HepG2 (cell line): ENCODE measurements at regions not wholly inside any gene's neighbourhood (a gene's known extent, or its start where the extent isn't known, plus 50 kb on each side); places are given as distances from the start of the nearest gene placed in this dataset.

Experiments
- ATAC-seq: fragments of 200-7000 bp; cut with Tn5 transposase; 3 replicates; pipeline ENCODE4 v1.9.1; 2020; ENCODE audit warnings: mild to moderate bottlenecking, moderate library complexity
- BruUV-seq: library from RNA; stranded (reverse); fragments of 400-500 nt; replicated peaks from 2 replicates; lab custom pipeline; 2021; lab: Mats Ljungman, UMichigan
- CTCF ChIA-PET: fragments of 300-600 bp; formaldehyde crosslinking; extraction: SDS; loops from one replicate; lab custom pipeline; 2021; ENCODE audit warnings: low total read pairs, inconsistent platforms, low intra/inter-chr PET ratio; lab: Yijun Ruan, JAX
- POLR2A ChIA-PET: fragments of 350-600 bp; sonication (Branson Sonifier 250); formaldehyde crosslinking; loops from one replicate; lab custom pipeline; 2020; ENCODE audit warnings: antibody characterized with exemption, inconsistent platforms; lab: Yijun Ruan, JAX
- DNase-seq: peaks from one replicate; pipeline ENCODE4 v3.0.0-alpha.2; 2015; ENCODE audit warnings: low spot score
- FAIRE-seq: peaks from 3 replicates; lab custom pipeline; 2011; peaks lifted over from hg19 to GRCh38; lab: Jason Lieb, UNC
- H2AFZ ChIP-seq: one replicate; pipeline ENCODE4 v1.6.1; 2011; ENCODE audit warnings: low read length, inconsistent platforms
- H3K27ac ChIP-seq: fragments of 300-600 bp; 3 replicates; pipeline ENCODE4 v1.8.0; 2011; ENCODE audit warnings: mixed run types, mild to moderate bottlenecking, mixed read lengths, low read length, inconsistent platforms; ENCODE audit not compliant: insufficient read depth; ENCODE audit errors: extremely low read length
- H3K27me3 ChIP-seq, 2 experiments: fragments of 200-600 bp in 1 of 2; 2 replicates in 1 of 2; 3 replicates in 1 of 2; pipeline versions ENCODE4 v1.6.0 to v1.8.0; 2011; ENCODE audit warnings: low read length in 2 of 2, mild to moderate bottlenecking in 2 of 2, moderate library complexity in 2 of 2, inconsistent platforms in 1 of 2; ENCODE audit not compliant: insufficient read depth in 2 of 2, control insufficient read depth in 1 of 2
- H3K36me3 ChIP-seq, 2 experiments: fragments of 200-600 bp in 1 of 2; replicated peaks in 1 of 2; 2 replicates in 1 of 2; 3 replicates in 1 of 2; pipeline versions ENCODE4 v1.5.1 to v1.8.0; 2011; ENCODE audit warnings: low read length in 2 of 2, inconsistent platforms in 1 of 2; ENCODE audit not compliant: insufficient read depth in 2 of 2, control insufficient read depth in 1 of 2
- H3K4me1 ChIP-seq: 2 replicates; pipeline ENCODE4 v1.5.1; 2012; ENCODE audit warnings: low read length, inconsistent platforms; ENCODE audit not compliant: insufficient read depth
- H3K4me2 ChIP-seq: 2 replicates; pipeline ENCODE4 v1.6.0; 2011; ENCODE audit warnings: low read depth, low read length, inconsistent platforms
- H3K4me3 ChIP-seq, 3 experiments: fragments of 200-600 bp in 1 of 3; sonication (generic), shearing (Covaris generic) in 1 of 3; replicated peaks in 1 of 3; 2 replicates each; pipeline ENCODE4 v1.5.1; 2011 to 2016; ENCODE audit warnings: low read length in 3 of 3, inconsistent platforms in 2 of 3, low read depth in 2 of 3, mild to moderate bottlenecking in 2 of 3, control low read depth in 1 of 3, mixed read lengths in 1 of 3; ENCODE audit not compliant: insufficient read depth in 1 of 3
- H3K79me2 ChIP-seq: one replicate; pipeline ENCODE4 v1.6.1; 2011; ENCODE audit warnings: low read length, inconsistent platforms; ENCODE audit not compliant: insufficient read depth
- H3K9ac ChIP-seq: 2 replicates; pipeline ENCODE4 v1.6.0; 2011; ENCODE audit warnings: mild to moderate bottlenecking, low read depth, low read length, inconsistent platforms; ENCODE audit not compliant: insufficient read depth
- H3K9me3 ChIP-seq: 2 replicates; pipeline ENCODE4 v1.5.1; 2012; ENCODE audit warnings: mild to moderate bottlenecking, low read length
- H4K20me1 ChIP-seq: 2 replicates; pipeline ENCODE4 v1.6.0; 2011; ENCODE audit warnings: inconsistent platforms, mild to moderate bottlenecking, low read length, moderate library complexity; ENCODE audit not compliant: insufficient read depth
- CEBPB ChIP-seq: IDR thresholded peaks from 2 replicates; pipeline ENCODE4 v1.6.1; 2011; ENCODE audit warnings: low read depth, low read length, improper control_type of control experiment, borderline replicate concordance
- KDM4B ChIP-seq: sonication (generic); formaldehyde crosslinking; IDR thresholded peaks from 2 replicates; pipeline ENCODE4 v1.4.0; 2020; ENCODE audit warnings: missing genetic modification reagents
- MAFF ChIP-seq: IDR thresholded peaks from 2 replicates; pipeline ENCODE4 v1.6.1; 2011; ENCODE audit warnings: low read depth, low read length, improper control_type of control experiment
- MAFK ChIP-seq, 2 experiments: IDR thresholded peaks in 1 of 2; conservative IDR thresholded peaks in 1 of 2; 2 replicates each; pipeline ENCODE4 v1.6.1; 2011; ENCODE audit warnings: improper control_type of control experiment in 2 of 2, low read length in 2 of 2
- MATR3 ChIP-seq: sonication (generic); formaldehyde crosslinking; IDR thresholded peaks from 2 replicates; pipeline ENCODE4 v1.4.0; 2020; ENCODE audit warnings: missing genetic modification reagents
- MED13 ChIP-seq: sonication (generic); formaldehyde crosslinking; IDR thresholded peaks from 2 replicates; pipeline ENCODE4 v1.5.0; 2020; ENCODE audit warnings: missing genetic modification reagents
- POLR2AphosphoS2 ChIP-seq: IDR thresholded peaks from 2 replicates; pipeline ENCODE4 v1.6.1; 2011; ENCODE audit warnings: low read depth, low read length, improper control_type of control experiment
- WGBS: methylation state at CpG from one replicate; pipeline ENCODE4 v1.1.6; 2017; ENCODE audit warnings: low lambda C conversion rate; 5-methylcytosine and 5-hydroxymethylcytosine counted together
- in situ Hi-C: cut with HindIII; loops from 2 replicates; pipeline ENCODE4 v1.10.0; 2017; ENCODE audit warnings: low pct_unique_long_range_greater_than_20kb; ENCODE audit not compliant: extremely low pct_ligation_motif_present
- intact Hi-C: fragments of 100-400 bp; cut with micrococcal nuclease; formaldehyde crosslinking; loops from one replicate; pipeline ENCODE4 v1.10.0; 2022; ENCODE audit not compliant: unreplicated experiment
- TF ChIP-seq, protein P1 (sequence below): sonication (generic); formaldehyde crosslinking; IDR thresholded peaks from 2 replicates; pipeline ENCODE4 v1.4.0; 2020; ENCODE audit warnings: missing genetic modification reagents, mild to moderate bottlenecking, borderline replicate concordance

DNA sequence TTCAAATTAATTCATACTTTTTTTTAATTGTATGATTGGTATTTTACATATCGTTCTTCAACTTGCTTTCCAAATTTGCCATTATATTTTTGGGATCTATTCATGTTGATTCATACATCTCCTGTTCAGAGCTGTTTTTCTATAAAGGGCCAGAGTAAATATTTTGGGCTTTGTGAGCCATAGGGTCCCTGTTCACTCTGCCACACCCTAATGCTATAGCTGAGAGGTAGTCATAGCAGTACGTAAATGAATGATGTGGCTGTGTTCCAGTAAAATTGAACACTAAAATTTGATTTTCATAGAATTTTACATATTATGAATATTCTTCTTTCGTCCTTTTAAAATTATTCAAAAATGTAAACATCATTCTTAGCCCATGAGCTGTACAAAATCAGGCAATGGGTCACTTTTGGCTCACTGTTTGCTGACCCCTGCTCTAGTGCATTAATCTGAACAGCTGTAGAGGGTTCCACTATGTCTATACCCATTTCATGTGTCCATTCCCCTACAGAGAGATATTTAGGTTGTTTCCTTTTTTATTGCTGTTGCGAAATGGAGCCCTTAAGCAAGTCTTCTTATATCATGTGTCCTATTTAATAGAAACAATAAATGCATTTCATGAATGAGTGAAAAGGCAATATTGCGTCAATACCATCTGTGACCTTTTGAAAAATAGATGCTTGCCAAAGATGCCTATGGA is 136.4 kb upstream of the SALL4 start:
- Histone ChIP-seq H4K20me1 (no peaks in the 10 kb centered on the region), H3K36me3 (no peaks in the 10 kb centered on the region), H3K9me3 (no peaks in the 10 kb centered on the region), H3K4me1 (no peaks in the 10 kb centered on the region), H3K9ac (no peak overlapping the region), H3K4me3 (no peak overlapping the region), H3K27ac (no peak overlapping the region), H3K79me2 (no peaks in the 10 kb centered on the region), H3K4me2 (no peak overlapping the region), H2AFZ (no peak overlapping the region), H3K27me3 (0 out of 5 replicates have a peak, but pooled peaks cover 0 to 7% of the 10 kb centered on the region in 2 experiments)
- in situ Hi-C loops = no loop called here
- DNase-seq (no peak), ATAC-seq (no peak), FAIRE-seq (peak; percentile 8)
- 51% methylated on average over 5 of the region's 5 CpGs for WGBS
- POLR2A ChIA-PET = no interaction called here
- BruUV-seq = no TSS peak
- CTCF ChIA-PET = no interaction called here
- intact Hi-C loops = no loop called here
- TF ChIP-seq CEBPB = peak; percentile 40; the same call in 1 of the 2 replicates
- TF ChIP-seq POLR2AphosphoS2 = no peak

DNA sequence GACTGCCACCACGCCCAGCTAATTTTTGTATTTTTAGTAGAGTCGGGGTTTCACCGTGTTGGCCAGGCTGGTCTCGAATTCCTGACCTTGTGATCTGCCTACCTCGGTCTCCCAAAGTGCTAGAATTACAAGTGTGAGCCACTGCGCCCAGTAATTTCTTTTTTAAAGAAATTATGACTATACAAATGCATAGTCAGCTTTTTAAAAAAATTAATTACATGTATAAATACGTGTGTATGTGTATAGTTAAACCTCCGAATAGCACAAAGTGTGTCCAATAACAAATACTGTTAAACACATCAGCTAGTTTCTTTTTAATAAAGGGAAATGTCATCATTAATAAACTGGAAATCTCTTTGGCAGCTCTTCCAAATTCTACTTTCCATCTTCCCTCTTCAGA is 135.5 kb upstream of the SALL4 start:
- TF ChIP-seq KDM4B = no peak
- TF ChIP-seq MATR3 (CRISPR knock-in tag) = no peak
- TF ChIP-seq, protein P1, sequence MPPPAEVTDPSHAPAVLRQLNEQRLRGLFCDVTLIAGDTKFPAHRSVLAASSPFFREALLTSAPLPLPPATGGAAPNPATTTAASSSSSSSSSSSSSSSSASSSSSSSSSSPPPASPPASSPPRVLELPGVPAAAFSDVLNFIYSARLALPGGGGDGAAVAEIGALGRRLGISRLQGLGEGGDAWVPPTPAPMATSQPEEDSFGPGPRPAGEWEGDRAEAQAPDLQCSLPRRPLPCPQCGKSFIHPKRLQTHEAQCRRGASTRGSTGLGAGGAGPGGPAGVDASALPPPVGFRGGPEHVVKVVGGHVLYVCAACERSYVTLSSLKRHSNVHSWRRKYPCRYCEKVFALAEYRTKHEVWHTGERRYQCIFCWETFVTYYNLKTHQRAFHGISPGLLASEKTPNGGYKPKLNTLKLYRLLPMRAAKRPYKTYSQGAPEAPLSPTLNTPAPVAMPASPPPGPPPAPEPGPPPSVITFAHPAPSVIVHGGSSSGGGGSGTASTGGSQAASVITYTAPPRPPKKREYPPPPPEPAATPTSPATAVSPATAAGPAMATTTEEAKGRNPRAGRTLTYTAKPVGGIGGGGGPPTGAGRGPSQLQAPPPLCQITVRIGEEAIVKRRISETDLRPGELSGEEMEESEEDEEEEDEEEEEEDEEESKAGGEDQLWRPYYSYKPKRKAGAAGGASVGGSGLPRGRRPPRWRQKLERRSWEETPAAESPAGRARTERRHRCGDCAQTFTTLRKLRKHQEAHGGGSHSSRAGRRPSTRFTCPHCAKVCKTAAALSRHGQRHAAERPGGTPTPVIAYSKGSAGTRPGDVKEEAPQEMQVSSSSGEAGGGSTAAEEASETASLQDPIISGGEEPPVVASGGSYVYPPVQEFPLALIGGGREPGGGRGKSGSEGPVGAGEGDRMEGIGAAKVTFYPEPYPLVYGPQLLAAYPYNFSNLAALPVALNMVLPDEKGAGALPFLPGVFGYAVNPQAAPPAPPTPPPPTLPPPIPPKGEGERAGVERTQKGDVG = no peak
- peak; percentile 80 for TF ChIP-seq MAFF
- peak; percentile 69 to 90; a peak in 3 of 4 replicates for TF ChIP-seq MAFK (conservative IDR thresholded peaks at IDR 0.05 in 1 of 2, IDR thresholded peaks at IDR 0.05 in 1 of 2; ENCODE audit: low read length in 2 of 2)
- TF ChIP-seq MED13 = no peak
- no peaks in the 10 kb centered on the region for H3K36me3 ChIP-seq
- no peak overlapping the region for H3K4me2 ChIP-seq
- CTCF ChIA-PET = no interaction called here
- H3K79me2 ChIP-seq = no peaks in the 10 kb centered on the region
- no peaks in the 10 kb centered on the region for H3K9me3 ChIP-seq
- H3K27me3 ChIP-seq = 0 out of 5 replicates have a peak, but pooled peaks cover 0 to 7% of the 10 kb centered on the region in 2 experiments
- BruUV-seq = no TSS peak
- FAIRE-seq = no peak
- no peak overlapping the region for H3K4me3 ChIP-seq
- WGBS = 60% methylated on average over 8 of the region's 8 CpGs
- no peak for ATAC-seq
- in situ Hi-C loops = no loop called here
- intact Hi-C loops = no loop called here
- POLR2A ChIA-PET = interaction anchor here (0.6 kb wide), 1 partner anchor 9 kb away, joined by 3 read pairs; no protein-coding TSS in a partner anchor
- DNase-seq = no peak
- H3K9ac ChIP-seq = no peak overlapping the region
- H4K20me1 ChIP-seq = no peaks in the 10 kb centered on the region
- no peak overlapping the region for H2AFZ ChIP-seq
- H3K27ac ChIP-seq = no peak overlapping the region
- H3K4me1 ChIP-seq = no peaks in the 10 kb centered on the region
